ACC112 (cell line): ENCODE measurements at regions not wholly inside any gene's neighbourhood (a gene's known extent, or its start where the extent isn't known, plus 50 kb on each side); places are given as distances from the start of the nearest gene placed in this dataset.
A peak's percentile ranks its signal among the peaks of the same experiment; 100 is the strongest.

Experiments
- H2AFZ ChIP-seq: fragments of 200-600 bp; sonication (generic); one replicate; pipeline ENCODE4 v1.6.0; 2017; ENCODE audit warnings: antibody characterized with exemption, low read length; ENCODE audit not compliant: unreplicated experiment
- H3K27ac ChIP-seq: fragments of 200-600 bp; sonication (generic); 2 replicates; pipeline ENCODE4 v1.5.1; 2014; ENCODE audit warnings: low read depth, mild to moderate bottlenecking, antibody characterized with exemption, low read length, moderate library complexity
- H3K27me3 ChIP-seq: fragments of 200-600 bp; sonication (generic); 2 replicates; pipeline ENCODE4 v1.6.1; 2014; ENCODE audit warnings: mild to moderate bottlenecking, antibody characterized with exemption, low read length, moderate library complexity, mixed read lengths; ENCODE audit not compliant: insufficient read depth
- H3K36me3 ChIP-seq: fragments of 200-600 bp; sonication (generic); 2 replicates; pipeline ENCODE4 v1.6.1; 2016; ENCODE audit warnings: mild to moderate bottlenecking, antibody characterized with exemption, low read length, moderate library complexity, mixed read lengths; ENCODE audit not compliant: insufficient read depth
- H3K4me1 ChIP-seq: fragments of 200-600 bp; sonication (generic); one replicate; pipeline ENCODE4 v1.6.1; 2016; ENCODE audit warnings: low read length, mixed read lengths; ENCODE audit not compliant: insufficient read depth, unreplicated experiment, control insufficient read depth
- H3K4me3 ChIP-seq: fragments of 200-600 bp; sonication (generic); 2 replicates; pipeline ENCODE4 v1.5.1; 2014; ENCODE audit warnings: mild to moderate bottlenecking, low read depth, low read length
- H3K79me2 ChIP-seq: fragments of 200-600 bp; sonication (generic); one replicate; pipeline ENCODE4 v1.6.0; 2016; ENCODE audit warnings: low read length; ENCODE audit not compliant: control insufficient read depth, unreplicated experiment, insufficient read depth

- Histone ChIP-seq H3K79me2 (no peaks in the 10 kb centered on the region), H3K27ac (no peak overlapping the region), H3K4me1 (no peaks in the 10 kb centered on the region), H3K27me3 (no peaks in the 10 kb centered on the region), H3K4me3 (0 out of 2 replicates have a peak overlapping the region, but pooled peaks have one; percentile 20), H2AFZ (peak overlapping the region; percentile 88), H3K36me3 (no peaks in the 10 kb centered on the region)
These were observed 187.5 kb downstream of the QDPR start for GRCh38 chr4:17324386-17324830.

- 0 out of 2 replicates have a peak overlapping the region, but pooled peaks have one; percentile 20 for H3K4me3 ChIP-seq
- H3K36me3 ChIP-seq = no peaks in the 10 kb centered on the region
- no peak overlapping the region for H2AFZ ChIP-seq
These were observed 188.1 kb downstream of the QDPR start for GRCh38 chr4:17323554-17324385.

GRCh38 chr4:17322514-17322913 lies 189.4 kb downstream of the QDPR start:
- Histone ChIP-seq H3K27me3 (no peaks in the 10 kb centered on the region), H3K4me1 (no peaks in the 10 kb centered on the region), H3K27ac (no peak overlapping the region), H3K79me2 (no peaks in the 10 kb centered on the region), H3K4me3 (no peak overlapping the region), H3K36me3 (no peaks in the 10 kb centered on the region), H2AFZ (no peak overlapping the region)

More at GRCh38 chr4:17323554-17324385, 188.1 kb downstream of the QDPR start:
- H3K27me3 ChIP-seq = no peaks in the 10 kb centered on the region
- H3K27ac ChIP-seq = no peak overlapping the region
- no peaks in the 10 kb centered on the region for H3K79me2 ChIP-seq
- no peaks in the 10 kb centered on the region for H3K4me1 ChIP-seq

GRCh38 chr4:17320046-17320445 lies 191.8 kb downstream of the QDPR start:
- Histone ChIP-seq H3K27me3 (no peaks in the 10 kb centered on the region), H3K4me3 (no peak overlapping the region), H2AFZ (no peak overlapping the region), H3K27ac (no peak overlapping the region), H3K36me3 (no peaks in the 10 kb centered on the region), H3K79me2 (no peaks in the 10 kb centered on the region), H3K4me1 (peaks cover 10% of the 10 kb centered on the region)

GRCh38 chr4:17317526-17317925 lies 194.4 kb downstream of the QDPR start:
- H3K36me3 ChIP-seq = no peaks in the 10 kb centered on the region
- no peaks in the 10 kb centered on the region for H3K27me3 ChIP-seq
- no peaks in the 10 kb centered on the region for H3K79me2 ChIP-seq
- no peak overlapping the region for H2AFZ ChIP-seq
- H3K4me1 ChIP-seq = peaks cover 10% of the 10 kb centered on the region
- no peak overlapping the region for H3K4me3 ChIP-seq
- H3K27ac ChIP-seq = no peak overlapping the region

GRCh38 chr4:17316566-17316965 lies 195.3 kb downstream of the QDPR start:
- no peak overlapping the region for H3K27ac ChIP-seq
- H3K36me3 ChIP-seq = no peaks in the 10 kb centered on the region
- no peak overlapping the region for H2AFZ ChIP-seq
- no peaks in the 10 kb centered on the region for H3K79me2 ChIP-seq
- no peaks in the 10 kb centered on the region for H3K27me3 ChIP-seq
- no peak overlapping the region for H3K4me3 ChIP-seq
- H3K4me1 ChIP-seq = peaks cover 10% of the 10 kb centered on the region

GRCh38 chr4:17315459-17315858 lies 196.4 kb downstream of the QDPR start:
- Histone ChIP-seq H3K4me3 (no peak overlapping the region), H2AFZ (no peak overlapping the region), H3K27me3 (no peaks in the 10 kb centered on the region), H3K4me1 (peaks cover 10% of the 10 kb centered on the region), H3K79me2 (no peaks in the 10 kb centered on the region), H3K27ac (no peak overlapping the region), H3K36me3 (no peaks in the 10 kb centered on the region)

GRCh38 chr4:17313194-17313593 lies 198.7 kb downstream of the QDPR start:
- Histone ChIP-seq H3K4me1 (peaks cover 26% of the 10 kb centered on the region), H3K79me2 (no peaks in the 10 kb centered on the region), H3K36me3 (no peaks in the 10 kb centered on the region), H3K27me3 (no peaks in the 10 kb centered on the region), H3K27ac (no peak overlapping the region), H3K4me3 (no peak overlapping the region), H2AFZ (no peak overlapping the region)

- peak overlapping the region; percentile 62 for H3K27ac ChIP-seq
These were observed 201.6 kb downstream of the QDPR start for GRCh38 chr4:17310269-17310652.

GRCh38 chr4:17309567-17310268 lies 202.2 kb downstream of the QDPR start:
- peaks cover 16% of the 10 kb centered on the region for H3K4me1 ChIP-seq
- no peaks in the 10 kb centered on the region for H3K27me3 ChIP-seq
- peak overlapping the region; percentile 35; the same call in 1 of the 2 replicates for H3K4me3 ChIP-seq
- H2AFZ ChIP-seq = no peak overlapping the region
- no peaks in the 10 kb centered on the region for H3K79me2 ChIP-seq
- no peaks in the 10 kb centered on the region for H3K36me3 ChIP-seq
- H3K27ac ChIP-seq = peak overlapping the region; percentile 62

More at GRCh38 chr4:17310269-17310652, 201.6 kb downstream of the QDPR start:
- no peaks in the 10 kb centered on the region for H3K36me3 ChIP-seq
- no peak overlapping the region for H2AFZ ChIP-seq
- no peaks in the 10 kb centered on the region for H3K79me2 ChIP-seq
- peak overlapping the region; percentile 35; the same call in 1 of the 2 replicates for H3K4me3 ChIP-seq
- H3K27me3 ChIP-seq = no peaks in the 10 kb centered on the region
- peaks cover 16% of the 10 kb centered on the region for H3K4me1 ChIP-seq
